ENCODE measurements at regions not wholly inside any gene's neighbourhood (a gene's known extent, or its start where the extent isn't known, plus 50 kb on each side); places are given as distances from the start of the nearest gene placed in this dataset.
A peak's percentile ranks its signal among the peaks of the same experiment; 100 is the strongest.

- H3K36me3 Mint-ChIP-seq: no peaks in the 10 kb centered on the region
- no peaks in the 10 kb centered on the region for H3K9me3 Mint-ChIP-seq
- H3K4me1 Mint-ChIP-seq: peaks cover 12% of the 10 kb centered on the region
- peaks cover 2% of the 10 kb centered on the region for H3K27me3 Mint-ChIP-seq
- no peak overlapping the region for H3K27ac Mint-ChIP-seq
- H3K4me3 Mint-ChIP-seq: no peak overlapping the region
Observed at GRCh38 chr5:34496260-34496691, 159.9 kb upstream of the RAI14 start.

- H3K27ac Mint-ChIP-seq: no peak overlapping the region
- no peak overlapping the region for H3K4me3 Mint-ChIP-seq
- no peaks in the 10 kb centered on the region for H3K9me3 Mint-ChIP-seq
- H3K36me3 Mint-ChIP-seq: no peaks in the 10 kb centered on the region
- H3K27me3 Mint-ChIP-seq: peaks cover 2% of the 10 kb centered on the region
- H3K4me1 Mint-ChIP-seq: peaks cover 12% of the 10 kb centered on the region
Observed at GRCh38 chr5:34496701-34497469, 159.2 kb upstream of the RAI14 start.

DNA sequence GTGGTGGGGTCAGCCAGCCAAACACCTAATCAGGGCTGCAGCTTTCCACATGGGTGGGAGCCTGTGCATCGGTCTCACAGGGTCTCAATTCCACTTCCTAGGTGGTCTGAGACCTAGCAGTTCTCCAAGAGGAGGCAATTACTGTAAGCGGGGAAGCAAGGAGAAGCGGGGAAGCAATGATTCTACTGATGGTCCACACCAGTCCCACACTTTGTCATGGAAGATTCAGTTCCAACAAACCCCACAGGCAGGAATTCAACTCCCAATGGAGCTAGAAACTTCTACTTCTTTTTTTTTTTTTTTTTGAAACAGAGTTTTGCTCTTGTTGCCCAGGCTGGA is 158.7 kb upstream of the RAI14 start:
- Mint-ChIP-seq H3K9me3 (no peaks in the 10 kb centered on the region), H3K4me3 (no peak overlapping the region), H3K36me3 (no peaks in the 10 kb centered on the region), H3K27me3 (peaks cover 2% of the 10 kb centered on the region), H3K27ac (no peak overlapping the region), H3K4me1 (peaks cover 12% of the 10 kb centered on the region)

GRCh38 chr5:34498572-34498971 is 157.6 kb upstream of the RAI14 start:
- peaks cover 12% of the 10 kb centered on the region for H3K4me1 Mint-ChIP-seq
- H3K27ac Mint-ChIP-seq: peak overlapping the region; percentile 64
- H3K4me3 Mint-ChIP-seq: no peak overlapping the region
- H3K9me3 Mint-ChIP-seq: no peaks in the 10 kb centered on the region
- H3K36me3 Mint-ChIP-seq: no peaks in the 10 kb centered on the region
- H3K27me3 Mint-ChIP-seq: peaks cover 5% of the 10 kb centered on the region

DNA sequence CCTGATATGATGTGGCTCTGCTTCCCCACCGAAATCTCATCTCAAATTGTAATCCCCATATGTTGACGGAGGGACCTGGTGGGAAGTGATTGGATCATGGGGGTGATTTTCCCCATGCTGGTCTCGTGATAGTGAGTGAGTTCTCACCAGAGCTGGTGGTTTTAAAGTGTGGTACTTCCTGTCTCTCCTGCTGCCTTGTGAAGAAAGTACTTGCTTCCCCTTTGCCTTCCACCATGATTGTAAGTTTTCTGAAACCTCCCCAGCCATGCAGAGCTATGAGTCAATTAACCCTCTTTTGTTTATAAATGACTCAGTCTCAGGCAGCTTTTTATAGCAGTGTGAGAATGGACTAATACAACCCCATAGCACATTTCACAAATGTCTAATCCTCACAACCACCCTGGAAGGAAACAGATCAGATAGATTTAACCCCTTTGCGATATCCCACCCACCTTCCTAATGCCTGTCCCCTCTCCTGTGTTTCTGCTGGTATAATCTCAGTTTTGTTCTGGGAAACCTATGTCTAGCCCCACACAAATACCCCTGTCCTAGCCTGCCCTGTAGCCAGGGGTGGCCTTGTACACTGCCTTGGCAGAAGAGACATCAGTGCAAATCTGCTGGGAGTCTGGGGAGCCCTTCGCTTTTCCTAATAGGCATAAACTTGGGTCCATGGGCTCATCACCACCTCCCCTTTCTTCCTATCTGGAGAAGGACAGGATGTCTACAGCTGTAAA is 157.0 kb upstream of the RAI14 start:
- H3K27me3 Mint-ChIP-seq: peaks cover 6% of the 10 kb centered on the region
- H3K27ac Mint-ChIP-seq: peak overlapping the region; percentile 4
- no peaks in the 10 kb centered on the region for H3K36me3 Mint-ChIP-seq
- H3K4me3 Mint-ChIP-seq: no peak overlapping the region
- H3K4me1 Mint-ChIP-seq: peaks cover 12% of the 10 kb centered on the region
- no peaks in the 10 kb centered on the region for H3K9me3 Mint-ChIP-seq

DNA sequence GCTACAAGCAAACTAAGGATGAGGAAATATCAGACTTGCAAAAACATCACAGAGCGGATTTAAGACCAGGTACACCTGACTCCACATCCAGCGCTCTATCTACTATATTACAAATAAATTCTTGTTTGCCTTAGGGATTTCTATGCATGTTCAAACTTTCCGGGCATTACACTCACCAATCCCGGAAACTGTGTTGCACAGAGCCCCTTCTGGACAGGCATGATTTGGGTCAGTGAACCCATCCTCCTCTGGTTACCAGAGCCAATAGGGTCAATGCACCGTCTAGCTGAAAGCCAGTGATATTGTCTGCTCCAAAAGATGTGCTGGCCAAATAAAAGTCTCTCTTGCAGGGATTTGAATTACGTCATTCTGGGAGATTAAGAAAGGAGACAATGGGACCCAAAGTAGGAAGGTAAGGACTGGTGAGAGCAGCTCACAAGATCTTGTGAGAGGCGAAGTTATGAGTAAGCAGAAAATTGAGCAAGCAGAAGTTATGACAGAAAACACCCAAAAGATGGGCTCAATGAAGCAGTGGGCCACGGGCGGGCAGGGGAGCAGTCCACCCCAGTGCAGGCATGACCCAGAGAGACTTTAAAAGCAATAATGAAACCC is 155.8 kb upstream of the RAI14 start:
- Mint-ChIP-seq H3K27ac (no peak overlapping the region), H3K27me3 (peaks cover 10% of the 10 kb centered on the region), H3K9me3 (no peaks in the 10 kb centered on the region), H3K4me3 (no peak overlapping the region), H3K36me3 (no peaks in the 10 kb centered on the region), H3K4me1 (peaks cover 12% of the 10 kb centered on the region)

DNA sequence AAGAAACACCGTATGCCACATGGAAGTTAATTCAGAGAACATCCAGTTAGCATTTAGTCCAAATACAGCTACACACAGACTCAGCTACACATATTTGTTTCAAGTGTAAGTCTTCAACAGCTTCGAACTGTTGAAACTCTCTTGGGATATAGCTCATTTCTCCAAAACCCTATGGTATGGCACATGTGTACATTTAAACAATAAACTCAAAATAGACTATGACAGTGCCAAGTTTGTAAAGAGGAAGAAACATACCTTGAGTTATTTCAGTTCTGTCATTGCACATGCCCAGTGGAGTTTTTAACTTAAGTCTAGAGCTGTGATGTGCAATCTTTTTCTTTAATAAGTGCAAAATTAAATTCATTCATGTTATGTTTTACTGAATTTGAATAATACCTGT is 155.1 kb upstream of the RAI14 start:
- Mint-ChIP-seq H3K4me1 (peaks cover 12% of the 10 kb centered on the region), H3K4me3 (no peak overlapping the region), H3K27me3 (peaks cover 11% of the 10 kb centered on the region), H3K9me3 (no peaks in the 10 kb centered on the region), H3K27ac (no peak overlapping the region), H3K36me3 (no peaks in the 10 kb centered on the region)

GRCh38 chr5:34501840-34502239 is 154.3 kb upstream of the RAI14 start:
- peaks cover 11% of the 10 kb centered on the region for H3K27me3 Mint-ChIP-seq

GRCh38 chr5:34502581-34502980 is 153.5 kb upstream of the RAI14 start:
- H3K27ac Mint-ChIP-seq: no peak overlapping the region

More at GRCh38 chr5:34501840-34502239, 154.3 kb upstream of the RAI14 start:
- Mint-ChIP-seq H3K27ac (peak overlapping the region; percentile 10), H3K9me3 (no peaks in the 10 kb centered on the region), H3K36me3 (no peaks in the 10 kb centered on the region), H3K4me1 (peaks cover 12% of the 10 kb centered on the region), H3K4me3 (no peak overlapping the region)

GRCh38 chr5:34503379-34504253 is 152.5 kb upstream of the RAI14 start:
- Mint-ChIP-seq H3K4me3 (no peak overlapping the region), H3K27ac (no peak overlapping the region), H3K4me1 (peaks cover 9% of the 10 kb centered on the region), H3K9me3 (no peaks in the 10 kb centered on the region), H3K36me3 (no peaks in the 10 kb centered on the region), H3K27me3 (peaks cover 11% of the 10 kb centered on the region)

More at GRCh38 chr5:34502581-34502980, 153.5 kb upstream of the RAI14 start:
- H3K9me3 Mint-ChIP-seq: no peaks in the 10 kb centered on the region
- no peak overlapping the region for H3K4me3 Mint-ChIP-seq
- H3K36me3 Mint-ChIP-seq: no peaks in the 10 kb centered on the region
- peaks cover 11% of the 10 kb centered on the region for H3K27me3 Mint-ChIP-seq
- H3K4me1 Mint-ChIP-seq: peaks cover 12% of the 10 kb centered on the region

GRCh38 chr5:34504967-34505366 is 151.2 kb upstream of the RAI14 start:
- Mint-ChIP-seq H3K4me3 (no peak overlapping the region), H3K4me1 (no peaks in the 10 kb centered on the region), H3K36me3 (no peaks in the 10 kb centered on the region), H3K27ac (no peak overlapping the region), H3K27me3 (peaks cover 11% of the 10 kb centered on the region), H3K9me3 (no peaks in the 10 kb centered on the region)

- no peak overlapping the region for H3K4me3 Mint-ChIP-seq
- H3K27me3 Mint-ChIP-seq: peaks cover 9% of the 10 kb centered on the region
- no peaks in the 10 kb centered on the region for H3K9me3 Mint-ChIP-seq
- no peaks in the 10 kb centered on the region for H3K4me1 Mint-ChIP-seq
- H3K36me3 Mint-ChIP-seq: no peaks in the 10 kb centered on the region
- H3K27ac Mint-ChIP-seq: no peak overlapping the region
Observed at GRCh38 chr5:34505731-34506130, 150.4 kb upstream of the RAI14 start.

- Mint-ChIP-seq H3K4me1 (no peaks in the 10 kb centered on the region), H3K27ac (no peak overlapping the region), H3K9me3 (no peaks in the 10 kb centered on the region), H3K27me3 (peaks cover 10% of the 10 kb centered on the region), H3K36me3 (no peaks in the 10 kb centered on the region), H3K4me3 (no peak overlapping the region)
Observed at GRCh38 chr5:34507933-34508332, 148.2 kb upstream of the RAI14 start.

DNA sequence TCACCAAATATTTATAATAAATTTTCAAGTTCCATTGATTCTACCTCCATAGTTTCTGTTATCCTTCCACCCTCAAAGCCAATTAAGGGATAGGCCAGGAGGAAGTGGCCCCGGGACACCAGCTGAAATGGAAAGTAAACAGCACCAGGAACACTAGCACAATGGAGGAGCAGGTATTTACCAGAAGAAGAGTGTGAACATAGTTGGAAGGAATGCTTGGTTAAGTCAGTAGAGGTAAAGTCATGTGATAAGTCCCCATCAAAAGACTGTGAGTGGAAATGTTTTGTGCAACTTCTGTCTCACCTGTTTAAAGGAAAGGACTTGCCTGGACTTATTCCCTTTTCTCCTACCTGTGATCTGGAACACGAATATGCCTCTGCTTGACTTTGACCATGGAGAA is 146.7 kb upstream of the RAI14 start:
- no peaks in the 10 kb centered on the region for H3K9me3 Mint-ChIP-seq
- no peaks in the 10 kb centered on the region for H3K36me3 Mint-ChIP-seq

DNA sequence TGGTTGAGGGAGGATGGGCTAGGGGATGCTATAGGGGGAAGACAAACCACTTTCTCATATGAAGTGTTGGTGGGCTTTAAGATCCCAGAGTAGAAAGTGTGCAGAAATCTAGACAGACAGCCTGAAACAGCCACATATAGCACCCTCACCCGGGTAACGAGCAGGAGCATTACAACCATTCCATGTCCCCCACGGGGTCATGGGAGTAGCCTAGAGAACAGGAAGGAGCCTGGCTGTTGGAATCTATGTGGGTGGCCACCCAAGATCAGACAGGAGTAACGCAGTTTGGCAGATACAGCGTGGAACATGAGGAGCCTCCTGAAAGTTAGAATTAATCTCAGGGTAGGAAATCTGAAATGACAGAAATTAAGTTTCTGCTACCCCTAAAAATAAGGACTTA is 146.1 kb upstream of the RAI14 start:
- Mint-ChIP-seq H3K4me1 (no peaks in the 10 kb centered on the region), H3K9me3 (no peaks in the 10 kb centered on the region), H3K27ac (no peak overlapping the region), H3K4me3 (no peak overlapping the region), H3K36me3 (no peaks in the 10 kb centered on the region), H3K27me3 (peaks cover 6% of the 10 kb centered on the region)

More for the DNA sequence above, 146.7 kb upstream of the RAI14 start:
- H3K27me3 Mint-ChIP-seq: peaks cover 6% of the 10 kb centered on the region
- H3K4me1 Mint-ChIP-seq: no peaks in the 10 kb centered on the region
- H3K27ac Mint-ChIP-seq: no peak overlapping the region
- H3K4me3 Mint-ChIP-seq: no peak overlapping the region
